HG03520 (cell line): ENCODE measurements at regions not wholly inside any gene's neighbourhood (a gene's known extent, or its start where the extent isn't known, plus 50 kb on each side); places are given as distances from the start of the nearest gene placed in this dataset.
"Not testable (repeated sequence)": the region's sequence is repeated elsewhere in the genome, so short reads cannot be mapped to it uniquely, and the experiment has no call there.

ENCODE experiments used
- ATAC-seq: cut with Tn5 transposase; IDR thresholded peaks from one replicate; pipeline ENCODE4 v1.9.1; 2021; ENCODE audit warnings: mild to moderate bottlenecking, moderate library complexity; ENCODE audit not compliant: unreplicated experiment

DNA sequence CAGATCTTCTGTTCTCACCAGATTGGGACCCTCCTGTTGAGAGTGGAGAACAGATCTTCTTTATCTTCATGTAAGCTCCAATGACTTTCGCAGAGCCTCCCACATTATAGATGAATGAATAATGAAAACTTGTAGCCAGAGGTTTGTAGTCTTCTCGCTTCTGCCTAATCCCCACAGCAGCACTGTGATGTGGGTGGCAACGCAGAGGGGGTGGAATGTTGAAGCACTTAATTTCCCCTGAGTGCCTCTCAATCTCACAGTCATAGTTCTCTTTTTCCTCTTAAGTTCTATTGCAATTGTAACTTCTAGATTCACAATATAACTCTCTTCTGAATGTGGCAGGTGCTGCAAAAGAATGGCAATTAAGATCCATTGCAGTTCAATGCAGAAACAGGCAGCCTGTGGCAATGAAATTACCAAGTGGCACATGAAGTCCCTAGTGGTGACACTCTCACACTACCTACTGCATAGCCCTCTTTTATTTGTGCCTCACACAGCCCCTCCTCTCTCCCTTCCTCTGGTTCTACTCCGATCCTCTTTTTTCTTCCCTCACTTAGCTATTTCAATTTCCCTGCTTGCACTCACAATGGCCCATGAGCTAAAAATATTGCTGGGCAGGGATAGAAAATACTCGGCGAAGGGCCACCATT is 281.9 kb downstream of the UBE3D start:
- ATAC-seq, result no peak

DNA sequence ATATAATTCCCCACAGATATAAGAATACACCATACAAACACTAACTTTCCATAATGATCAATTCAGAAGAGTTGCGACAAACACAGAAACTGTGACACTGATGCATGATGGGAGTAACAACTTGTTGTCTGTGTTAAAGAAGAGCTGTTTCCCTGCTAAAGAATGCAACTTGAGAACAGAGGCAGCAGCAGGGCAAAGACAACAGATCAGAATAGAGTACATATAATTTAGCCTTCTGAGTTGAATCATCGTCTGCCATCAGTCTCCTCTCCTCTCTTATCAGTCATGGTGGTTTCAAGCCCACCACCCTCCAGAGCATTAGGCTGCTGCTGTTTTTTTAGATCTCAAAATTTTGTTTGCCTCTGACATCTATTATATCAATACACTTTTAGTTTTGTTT is 280.4 kb downstream of the UBE3D start:
- no peak for ATAC-seq

DNA sequence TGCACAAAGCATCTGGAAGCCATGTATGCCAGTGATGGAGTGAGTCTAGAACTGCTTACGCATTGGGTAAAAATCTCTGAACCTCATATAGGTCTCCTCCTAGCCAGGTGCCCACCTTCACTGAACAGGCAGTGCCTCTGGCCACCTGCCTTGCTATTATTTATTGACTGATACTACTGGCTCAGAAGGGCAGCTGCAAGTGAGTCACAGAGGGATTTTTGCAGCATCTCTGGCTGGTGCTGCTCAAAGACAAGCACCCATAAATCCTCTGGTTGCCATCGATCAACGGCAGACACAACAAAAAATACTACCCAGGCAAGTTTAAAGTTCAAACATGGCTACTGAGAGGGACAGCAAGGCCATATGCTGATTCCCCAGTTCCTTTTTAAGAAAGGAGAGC is 279.4 kb downstream of the UBE3D start:
- ATAC-seq, result no peak

DNA sequence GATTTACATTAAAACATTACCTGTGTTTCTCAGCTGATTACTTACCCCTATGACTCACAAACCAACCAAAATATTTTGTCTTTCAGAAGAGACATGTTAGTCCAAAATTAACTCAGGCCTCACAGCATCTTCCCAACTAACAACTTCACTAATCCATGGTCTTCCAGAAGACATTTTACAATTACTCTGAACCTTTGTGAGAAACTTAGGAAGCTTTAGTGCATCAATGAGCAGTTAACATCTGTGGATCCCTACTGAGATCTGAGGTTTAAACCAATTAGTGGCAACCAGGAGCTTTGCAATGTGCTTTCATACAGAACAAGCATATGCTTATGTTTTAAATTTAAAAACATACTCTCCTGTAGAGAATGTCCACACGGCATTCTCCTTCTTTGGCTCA is 269.7 kb downstream of the UBE3D start:
- ATAC-seq, result no peak

DNA sequence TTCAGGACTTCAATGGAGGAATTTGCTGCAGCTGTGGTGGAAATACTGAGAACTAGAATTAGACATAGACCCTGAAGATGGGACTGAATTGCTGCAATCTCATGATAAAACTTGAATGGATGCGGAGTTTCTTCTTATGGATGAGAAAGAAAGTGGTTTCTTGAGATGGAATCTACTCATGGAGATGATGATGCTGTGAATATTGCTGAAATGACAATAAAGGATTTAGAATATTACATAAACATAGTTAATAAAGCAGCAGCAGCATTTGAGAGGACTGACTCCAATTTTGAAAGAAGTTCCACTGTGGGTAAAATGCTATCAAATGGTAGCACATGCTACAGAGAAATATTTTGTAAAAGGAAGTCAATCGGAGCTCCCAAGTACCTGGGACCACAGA is 264.6 kb downstream of the UBE3D start:
- ATAC-seq, result no peak

DNA sequence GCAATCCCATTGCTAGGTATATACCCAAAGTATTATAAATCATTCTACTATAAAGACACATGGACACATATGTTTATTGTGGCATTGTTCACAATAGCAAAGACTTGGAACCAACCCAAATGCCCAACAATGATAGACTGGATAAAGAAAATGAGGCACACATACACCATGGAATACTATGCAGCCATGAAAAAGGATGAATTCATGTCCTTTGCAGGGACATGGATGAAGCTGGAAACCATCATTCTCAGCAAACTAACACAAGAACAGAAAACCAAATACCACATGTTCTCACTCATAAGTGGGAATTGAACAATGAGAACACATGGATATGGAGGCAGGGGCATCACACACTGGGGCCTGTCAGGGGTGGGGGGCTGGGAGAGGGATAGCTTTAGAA is 249.4 kb downstream of the UBE3D start:
- not testable (repeated sequence) for ATAC-seq

DNA sequence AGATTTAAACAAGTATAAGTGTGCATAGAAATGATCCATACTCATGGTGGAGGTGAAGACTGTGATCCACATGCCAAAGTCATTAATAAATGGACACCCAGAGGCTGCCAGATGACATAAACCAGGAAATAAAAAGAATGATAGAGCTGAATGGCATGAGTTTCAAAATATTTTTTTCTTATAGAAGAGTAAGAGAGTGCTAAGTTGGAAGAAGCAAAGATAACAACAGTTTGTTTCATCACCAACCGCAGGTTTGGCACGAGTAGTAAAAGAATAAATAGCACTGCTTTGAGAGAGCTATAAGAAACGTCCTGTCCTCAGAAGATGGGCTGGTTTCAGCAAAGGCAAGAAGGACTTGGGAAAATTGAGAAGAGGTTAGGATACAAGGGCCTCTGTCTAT is 246.9 kb downstream of the UBE3D start:
- no peak for ATAC-seq

DNA sequence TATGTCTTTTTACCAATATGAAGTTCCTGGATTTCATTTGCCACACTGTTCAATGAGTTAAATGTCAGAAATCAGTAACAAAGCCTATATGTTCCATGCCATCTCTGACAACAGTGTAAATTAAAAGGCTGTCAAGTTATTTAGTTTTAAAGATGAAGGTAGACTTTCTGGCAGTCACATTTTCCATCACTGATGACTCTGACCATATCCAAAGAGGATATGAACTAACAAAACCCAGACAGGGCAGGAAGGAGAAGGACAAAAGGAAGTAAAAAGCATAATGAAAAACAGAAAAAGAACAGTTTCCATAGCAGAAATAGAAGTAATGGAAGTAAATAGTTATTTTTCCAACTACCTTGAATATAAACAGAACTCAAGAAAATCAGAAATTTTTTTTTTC is 242.3 kb downstream of the UBE3D start:
- no peak for ATAC-seq

DNA sequence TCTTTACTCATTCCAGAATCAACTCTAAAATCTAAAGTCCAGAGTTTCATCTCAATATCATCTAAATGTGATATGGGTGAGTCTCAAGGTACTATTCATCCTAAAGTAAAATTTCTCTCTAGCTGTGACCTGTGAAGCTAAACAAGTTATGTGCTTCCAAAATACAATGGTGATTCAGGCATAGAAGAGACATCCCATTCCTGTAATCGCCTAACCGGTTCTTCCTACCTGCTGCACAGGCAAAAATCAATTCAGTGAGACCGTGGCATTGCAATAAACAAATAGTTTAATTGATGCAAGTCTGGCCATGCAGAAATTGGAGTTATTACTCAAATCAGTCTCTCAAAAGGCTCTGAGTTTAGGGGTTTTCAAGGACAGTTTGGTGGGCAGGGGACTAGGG is 232.8 kb downstream of the UBE3D start:
- ATAC-seq, result no peak

DNA sequence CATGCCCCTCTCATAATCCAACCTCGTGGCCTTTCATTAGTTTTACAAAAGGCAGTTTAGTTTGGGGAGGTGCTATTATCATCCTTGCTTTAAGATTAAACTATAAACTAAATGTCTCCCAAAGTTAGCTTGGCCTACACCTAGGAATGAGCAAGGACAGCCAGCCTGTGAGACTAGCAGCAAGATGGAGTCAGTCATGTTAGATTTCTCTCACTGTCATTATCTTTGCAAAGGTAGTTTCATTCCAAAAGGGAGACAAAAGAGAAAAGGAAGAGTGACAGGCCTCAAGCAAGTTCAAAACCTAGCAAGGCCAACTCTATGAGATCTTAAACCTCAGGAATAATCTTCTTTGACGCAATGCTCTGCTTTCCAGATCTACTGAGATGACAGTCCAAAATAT is 232.2 kb downstream of the UBE3D start:
- ATAC-seq, result no peak

DNA sequence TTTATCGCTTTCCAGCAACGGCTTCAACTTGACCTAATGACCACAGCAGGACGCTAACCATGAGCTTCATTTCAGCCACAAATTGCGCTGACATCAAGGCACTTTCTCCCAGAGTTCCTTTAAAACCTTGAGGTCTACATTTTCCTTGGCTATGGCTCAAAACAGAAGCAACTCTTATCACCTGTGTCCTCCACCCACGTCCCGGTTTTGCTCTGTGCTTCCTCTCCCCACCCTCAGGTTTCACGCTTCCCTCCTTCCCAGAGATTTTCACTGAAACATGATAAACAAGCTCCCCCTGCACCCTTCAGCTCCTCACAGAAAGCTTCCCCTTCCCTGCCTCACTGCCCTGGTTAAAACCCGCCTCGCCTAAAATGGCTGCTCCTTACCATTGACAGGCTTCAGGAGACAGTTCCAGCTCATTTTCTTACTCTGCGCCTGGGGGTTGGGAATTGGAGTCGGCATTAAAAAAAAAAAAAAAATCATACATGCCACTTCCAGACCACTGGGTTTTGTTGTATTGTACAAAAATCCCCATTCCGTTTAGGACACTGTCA is 229.5 kb downstream of the UBE3D start:
- ATAC-seq, result no peak

DNA sequence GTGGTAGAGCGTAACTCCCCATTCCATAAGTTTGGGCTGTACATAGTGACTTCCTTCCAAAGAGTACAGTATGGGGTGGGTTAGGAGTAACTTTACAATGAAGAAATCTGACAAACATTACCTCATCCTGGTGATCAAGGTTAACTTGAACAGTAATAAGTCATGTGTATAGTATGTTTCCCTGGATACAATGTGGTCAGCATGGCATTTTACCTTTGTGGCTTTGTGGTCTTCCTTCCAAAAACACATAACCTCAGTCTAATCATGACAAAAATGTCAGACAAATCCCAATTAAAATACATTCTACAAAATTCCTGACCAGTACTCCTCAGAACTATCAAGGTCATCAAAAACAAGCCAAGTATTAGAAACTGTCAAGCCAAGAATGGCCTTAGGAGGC is 225.1 kb downstream of the UBE3D start:
- no peak for ATAC-seq

DNA sequence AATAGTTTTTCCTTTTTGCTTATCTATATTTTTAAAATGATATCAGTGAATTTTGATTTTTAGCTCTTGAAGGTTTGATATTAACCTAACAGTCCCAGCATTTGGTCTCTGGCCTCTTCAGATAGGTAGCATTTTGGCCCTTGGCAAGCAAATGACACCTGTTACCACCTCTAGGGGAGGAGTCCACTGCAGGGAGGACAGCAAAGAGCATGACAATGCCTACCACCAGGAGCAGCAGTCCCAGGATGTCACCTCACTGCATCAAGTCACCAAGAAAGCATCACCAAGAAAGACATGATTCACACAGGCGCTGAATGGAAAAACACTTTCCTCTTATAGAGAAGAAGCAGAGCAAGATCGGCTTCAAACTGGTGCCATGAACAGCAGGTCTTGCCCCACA is 224.3 kb downstream of the UBE3D start:
- ATAC-seq, result no peak
